ENCODE measurements at regions not wholly inside any gene's neighbourhood (a gene's known extent, or its start where the extent isn't known, plus 50 kb on each side); places are given as distances from the start of the nearest gene placed in this dataset.

GRCh38 chr2:125681976-125682805 lies 973.8 kb upstream of the GYPC start:
- WGBS, 2 donors = 82% methylated on average over 3 of the region's 3 CpGs
- H3K27me3 ChIP-seq = peaks cover 0 to 4% (median 0%) of the 10 kb centered on the region in 7 donors
- no peak overlapping the region for H3K4me3 ChIP-seq
- no peaks in the 10 kb centered on the region for H3K9me3 ChIP-seq
- ATAC-seq (no peak), DNase-seq (no peak)
- intact Hi-C loops (cut with DNase I) = no loop called here
- H3K27ac ChIP-seq = no peak overlapping the region
- TF ChIP-seq CTCF (IDR thresholded peaks at IDR 0.05) = no peak
- H3K36me3 ChIP-seq = no peaks in the 10 kb centered on the region
- no peaks in the 10 kb centered on the region for H3K4me1 ChIP-seq

- Histone ChIP-seq H3K27ac (no peak overlapping the region), H3K4me3 (no peak overlapping the region), H3K27me3 (peaks cover 0 to 4% (median 0%) of the 10 kb centered on the region in 7 donors), H3K4me1 (no peaks in the 10 kb centered on the region), H3K9me3 (no peaks in the 10 kb centered on the region), H3K36me3 (no peaks in the 10 kb centered on the region)
- intact Hi-C loops (cut with DNase I) = no loop called here
- ATAC-seq = no peak
- 70 to 77% methylated on average over 2 of the region's 2 CpGs for WGBS, 2 donors
- TF ChIP-seq CTCF (IDR thresholded peaks at IDR 0.05) = no peak
- DNase-seq = no peak
Observed at GRCh38 chr2:125684256-125684655, 971.7 kb upstream of the GYPC start.

- H3K4me1 ChIP-seq = no peaks in the 10 kb centered on the region
- intact Hi-C loops (cut with DNase I) = loop anchor here in 1 of 10 donors (1.0 kb wide), 1 partner anchor 9 kb away; no protein-coding TSS in a partner anchor
- no peaks in the 10 kb centered on the region for H3K9me3 ChIP-seq
- 60 to 73% methylated on average over 2 of the region's 2 CpGs for WGBS, 2 donors
- no peak overlapping the region for H3K27ac ChIP-seq
- ATAC-seq (no peak), DNase-seq (no peak)
- no peak for TF ChIP-seq CTCF (IDR thresholded peaks at IDR 0.05)
- H3K4me3 ChIP-seq = no peak overlapping the region
- H3K27me3 ChIP-seq = peaks cover 0 to 4% (median 0%) of the 10 kb centered on the region in 7 donors
- H3K36me3 ChIP-seq = no peaks in the 10 kb centered on the region
Observed at GRCh38 chr2:125684932-125685331, 971.0 kb upstream of the GYPC start.

- Histone ChIP-seq H3K4me1 (no peaks in the 10 kb centered on the region), H3K9me3 (no peaks in the 10 kb centered on the region), H3K27ac (no peak overlapping the region), H3K4me3 (no peak overlapping the region), H3K36me3 (no peaks in the 10 kb centered on the region), H3K27me3 (no peaks in the 10 kb centered on the region)
- no peak for TF ChIP-seq CTCF (IDR thresholded peaks at IDR 0.05)
- ATAC-seq (no peak), DNase-seq (no peak)
- 51 to 52% methylated on average over 2 of the region's 2 CpGs for WGBS, 2 donors
- intact Hi-C loops (cut with DNase I) = no loop called here
Observed at GRCh38 chr2:125696560-125696959, 959.4 kb upstream of the GYPC start.
